MG63 (cell line): ENCODE measurements at regions not wholly inside any gene's neighbourhood (a gene's known extent, or its start where the extent isn't known, plus 50 kb on each side); places are given as distances from the start of the nearest gene placed in this dataset.

Source experiments
- DNase-seq: peaks from one replicate; pipeline ENCODE4 v3.0.0-alpha.2; 2020
- H3K27me3 ChIP-seq: fragments of 250-450 bp; sonication (Bioruptor Pico); 2 replicates; pipeline ENCODE4 v1.5.1; 2020; ENCODE audit warnings: mild to moderate bottlenecking, moderate library complexity
- H3K36me3 ChIP-seq: fragments of 250-450 bp; sonication (Bioruptor Pico); 2 replicates; pipeline ENCODE4 v1.5.1; 2020; ENCODE audit warnings: mild to moderate bottlenecking, moderate library complexity
- H3K4me3 ChIP-seq: fragments of 250-450 bp; sonication (Bioruptor Pico); 2 replicates; pipeline ENCODE4 v1.5.1; 2020; ENCODE audit warnings: mild to moderate bottlenecking, moderate library complexity
- H3K9me3 ChIP-seq: fragments of 250-450 bp; sonication (Bioruptor Pico); 2 replicates; pipeline ENCODE4 v1.5.1; 2020; ENCODE audit warnings: mild to moderate bottlenecking, moderate library complexity

- no peaks in the 10 kb centered on the region for H3K27me3 ChIP-seq
- H3K9me3 ChIP-seq: no peaks in the 10 kb centered on the region
- no peak overlapping the region for H3K4me3 ChIP-seq
- no peaks in the 10 kb centered on the region for H3K36me3 ChIP-seq
- DNase-seq: no peak
Observed at GRCh38 chr4:142954415-142954814, 108.3 kb upstream of the INPP4B start.

DNA sequence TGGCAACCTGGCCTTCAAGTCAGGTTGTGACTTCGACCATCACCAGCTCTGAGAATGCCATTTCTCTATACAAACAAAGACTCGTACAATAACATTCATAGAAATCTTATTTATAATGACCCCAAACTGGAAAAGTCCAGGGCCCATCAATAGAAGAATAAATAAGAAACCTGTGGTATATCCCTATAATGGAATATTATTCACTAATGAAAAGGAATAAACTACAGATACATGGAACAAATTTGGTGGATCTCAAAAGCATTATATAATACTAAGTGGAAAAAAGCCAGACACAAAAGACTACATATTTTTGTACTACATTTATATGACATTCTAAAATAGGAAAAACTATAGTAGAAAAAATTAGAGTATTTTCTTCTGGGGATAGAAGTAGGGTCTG is 109.4 kb upstream of the INPP4B start:
- H3K36me3 ChIP-seq: no peaks in the 10 kb centered on the region
- H3K27me3 ChIP-seq: no peaks in the 10 kb centered on the region
- no peaks in the 10 kb centered on the region for H3K9me3 ChIP-seq
- no peak for DNase-seq
- H3K4me3 ChIP-seq: no peak overlapping the region

- DNase-seq: no peak
- no peaks in the 10 kb centered on the region for H3K27me3 ChIP-seq
- no peaks in the 10 kb centered on the region for H3K9me3 ChIP-seq
- H3K4me3 ChIP-seq: no peak overlapping the region
- H3K36me3 ChIP-seq: no peaks in the 10 kb centered on the region
Observed at GRCh38 chr4:142959173-142959572, 113.1 kb upstream of the INPP4B start.

- no peaks in the 10 kb centered on the region for H3K9me3 ChIP-seq
- H3K27me3 ChIP-seq: no peaks in the 10 kb centered on the region
- DNase-seq: no peak
- H3K36me3 ChIP-seq: no peaks in the 10 kb centered on the region
- H3K4me3 ChIP-seq: no peak overlapping the region
Observed at GRCh38 chr4:142960126-142960525, 114.0 kb upstream of the INPP4B start.

GRCh38 chr4:142960867-142961644 is 115.0 kb upstream of the INPP4B start:
- no peaks in the 10 kb centered on the region for H3K27me3 ChIP-seq
- no peak for DNase-seq

DNA sequence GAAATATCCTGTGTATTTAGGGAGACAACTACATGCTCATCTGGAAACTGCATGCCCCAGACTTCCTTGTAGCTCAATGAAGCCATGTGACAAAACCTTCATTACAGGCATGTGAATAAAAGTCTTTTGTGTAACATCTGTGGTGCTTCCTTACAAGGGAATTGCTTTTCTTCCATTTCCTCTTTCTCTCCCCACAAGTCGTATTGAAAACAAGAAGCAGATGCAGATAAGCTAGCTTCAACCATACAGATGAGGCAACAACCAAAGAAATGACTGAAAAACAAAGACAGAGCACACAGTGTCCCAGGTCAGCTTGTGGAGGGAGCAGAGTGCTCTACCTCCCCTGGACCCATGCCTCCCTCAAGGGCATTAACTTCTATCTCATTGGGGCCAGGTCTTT is 115.8 kb upstream of the INPP4B start:
- Histone ChIP-seq H3K9me3 (no peaks in the 10 kb centered on the region), H3K27me3 (no peaks in the 10 kb centered on the region), H3K4me3 (no peak overlapping the region), H3K36me3 (no peaks in the 10 kb centered on the region)
- DNase-seq: no peak

More at GRCh38 chr4:142960867-142961644, 115.0 kb upstream of the INPP4B start:
- H3K36me3 ChIP-seq: no peaks in the 10 kb centered on the region
- H3K9me3 ChIP-seq: no peaks in the 10 kb centered on the region
- no peak overlapping the region for H3K4me3 ChIP-seq

DNA sequence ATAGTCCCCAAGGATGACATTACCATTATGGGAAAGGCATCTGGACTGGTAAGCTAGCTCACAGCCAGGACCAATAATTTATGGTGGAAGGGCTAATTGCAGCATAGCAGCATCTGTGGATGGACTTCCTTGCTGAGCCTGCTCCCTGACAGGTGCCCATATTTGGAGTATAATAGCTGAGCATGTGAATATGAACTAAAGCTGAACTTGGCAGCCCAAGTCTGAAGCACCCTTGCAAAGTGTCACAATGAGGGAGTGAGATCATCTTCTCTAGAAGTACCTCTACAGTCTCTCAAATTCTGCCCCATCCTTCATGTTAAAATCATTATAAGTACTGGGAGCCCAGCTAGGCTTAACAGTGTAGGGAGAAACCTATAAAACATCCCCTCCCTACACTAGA is 128.2 kb upstream of the INPP4B start:
- H3K36me3 ChIP-seq: no peaks in the 10 kb centered on the region
- H3K4me3 ChIP-seq: no peak overlapping the region
- no peak for DNase-seq
- no peaks in the 10 kb centered on the region for H3K27me3 ChIP-seq
- H3K9me3 ChIP-seq: no peaks in the 10 kb centered on the region

- Histone ChIP-seq H3K4me3 (no peak overlapping the region), H3K27me3 (no peaks in the 10 kb centered on the region; the same call in 1 of the 2 replicates), H3K36me3 (no peaks in the 10 kb centered on the region), H3K9me3 (no peaks in the 10 kb centered on the region)
- no peak for DNase-seq
Observed at GRCh38 chr4:142975618-142976017, 129.5 kb upstream of the INPP4B start.

GRCh38 chr4:142976482-142976881 is 130.4 kb upstream of the INPP4B start:
- H3K27me3 ChIP-seq: no peaks in the 10 kb centered on the region; the same call in 1 of the 2 replicates
- no peak for DNase-seq
- no peaks in the 10 kb centered on the region for H3K36me3 ChIP-seq
- no peak overlapping the region for H3K4me3 ChIP-seq
- H3K9me3 ChIP-seq: no peaks in the 10 kb centered on the region

DNA sequence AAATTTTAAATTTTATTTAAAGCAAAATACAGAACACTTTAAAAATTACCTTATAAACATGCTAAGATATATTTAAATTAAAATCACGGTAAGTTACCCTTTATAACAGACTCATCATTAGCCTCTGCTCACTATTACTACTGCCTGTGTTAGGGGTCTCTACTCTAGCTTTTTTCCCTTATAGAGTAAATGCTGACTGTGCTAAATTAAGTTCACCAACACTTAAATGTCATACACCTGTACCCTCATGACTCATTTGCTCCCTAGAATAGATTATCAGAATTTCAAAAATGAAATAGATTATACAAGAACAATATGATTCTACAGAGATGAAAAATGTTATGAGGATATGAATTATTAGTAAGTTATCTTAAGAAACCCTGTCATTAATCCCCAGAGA is 131.1 kb upstream of the INPP4B start:
- Histone ChIP-seq H3K9me3 (no peaks in the 10 kb centered on the region), H3K4me3 (no peak overlapping the region), H3K36me3 (no peaks in the 10 kb centered on the region), H3K27me3 (no peaks in the 10 kb centered on the region; the same call in 1 of the 2 replicates)
- no peak for DNase-seq

- Histone ChIP-seq H3K27me3 (no peaks in the 10 kb centered on the region; the same call in 1 of the 2 replicates), H3K4me3 (no peak overlapping the region), H3K9me3 (no peaks in the 10 kb centered on the region), H3K36me3 (no peaks in the 10 kb centered on the region)
- no peak for DNase-seq
Observed at GRCh38 chr4:142983065-142983464, 137.0 kb upstream of the INPP4B start.

- Histone ChIP-seq H3K9me3 (no peaks in the 10 kb centered on the region), H3K4me3 (no peak overlapping the region), H3K36me3 (no peaks in the 10 kb centered on the region), H3K27me3 (no peaks in the 10 kb centered on the region; the same call in 1 of the 2 replicates)
- no peak for DNase-seq
Observed at GRCh38 chr4:142983589-142983988, 137.5 kb upstream of the INPP4B start.

DNA sequence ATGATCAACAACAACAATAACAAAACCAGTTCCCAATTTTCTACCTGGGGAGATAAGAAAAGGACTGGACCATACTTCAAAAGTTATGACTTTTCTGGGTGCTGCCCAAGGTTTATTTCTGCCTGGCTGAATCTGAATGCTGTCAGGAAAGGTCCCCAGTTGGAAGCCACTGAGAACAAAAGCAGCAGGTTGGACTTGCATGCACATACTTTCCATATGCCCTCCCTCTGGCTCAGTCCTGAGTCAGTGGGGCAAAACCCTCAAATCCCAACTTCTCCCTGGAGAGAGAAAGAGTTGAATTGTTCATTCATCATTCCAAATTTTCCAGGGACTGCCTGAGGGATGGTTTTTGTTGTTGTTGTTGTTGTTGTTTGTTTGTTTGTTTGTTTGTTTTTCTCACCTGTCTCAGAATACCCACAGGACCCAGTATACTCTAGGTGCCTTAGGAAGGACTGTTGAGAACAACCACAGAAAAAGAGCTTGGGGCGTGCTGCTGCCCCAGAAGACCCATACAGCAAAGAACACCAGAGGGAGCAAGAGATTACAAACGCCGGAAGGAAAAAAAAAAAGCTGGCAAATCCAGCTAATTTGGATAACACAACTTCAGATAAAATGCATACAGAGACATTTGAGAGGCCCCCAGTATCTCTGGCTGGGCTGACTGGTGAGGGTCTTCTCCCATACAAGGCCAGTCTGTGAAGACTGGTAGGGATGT is 138.9 kb upstream of the INPP4B start:
- no peaks in the 10 kb centered on the region for H3K36me3 ChIP-seq
- H3K4me3 ChIP-seq: no peak overlapping the region
- DNase-seq: no peak
- no peaks in the 10 kb centered on the region; the same call in 1 of the 2 replicates for H3K27me3 ChIP-seq
- no peaks in the 10 kb centered on the region for H3K9me3 ChIP-seq

DNA sequence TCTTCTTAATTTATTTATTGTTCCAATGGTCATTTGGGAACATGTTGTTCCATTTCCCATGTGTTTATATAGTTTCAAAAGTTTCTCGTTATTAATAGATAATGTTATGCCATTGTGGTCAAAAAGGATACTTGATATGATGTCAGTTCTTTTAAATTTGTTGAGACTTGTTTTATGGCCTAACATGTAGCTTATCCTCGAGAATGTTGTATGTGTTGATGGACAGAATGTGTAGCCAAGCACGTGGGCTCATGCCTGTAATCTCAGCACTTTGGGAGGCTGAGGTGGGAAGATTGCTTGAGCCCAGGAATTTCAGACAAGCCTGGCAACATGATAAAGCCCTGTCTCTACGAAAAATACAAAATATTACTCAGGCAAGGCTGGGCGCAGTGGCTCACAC is 168.5 kb upstream of the USP38 start:
- H3K27me3 ChIP-seq: no peaks in the 10 kb centered on the region
- H3K9me3 ChIP-seq: no peaks in the 10 kb centered on the region
- no peak for DNase-seq
- no peaks in the 10 kb centered on the region for H3K36me3 ChIP-seq
- no peak overlapping the region for H3K4me3 ChIP-seq

GRCh38 chr4:143017210-143017609 is 167.5 kb upstream of the USP38 start:
- no peaks in the 10 kb centered on the region for H3K27me3 ChIP-seq
- H3K4me3 ChIP-seq: no peak overlapping the region
- DNase-seq: no peak
- no peaks in the 10 kb centered on the region for H3K9me3 ChIP-seq
- no peaks in the 10 kb centered on the region for H3K36me3 ChIP-seq

GRCh38 chr4:143019351-143019750 is 165.4 kb upstream of the USP38 start:
- Histone ChIP-seq H3K27me3 (no peaks in the 10 kb centered on the region), H3K9me3 (no peaks in the 10 kb centered on the region), H3K36me3 (no peaks in the 10 kb centered on the region), H3K4me3 (no peak overlapping the region)
- DNase-seq: no peak

- Histone ChIP-seq H3K4me3 (no peak overlapping the region), H3K9me3 (no peaks in the 10 kb centered on the region), H3K36me3 (no peaks in the 10 kb centered on the region), H3K27me3 (no peaks in the 10 kb centered on the region)
- DNase-seq: no peak
Observed at GRCh38 chr4:143021384-143021783, 163.3 kb upstream of the USP38 start.
